Spleen (tissue), 11 donors: ENCODE measurements at regions not wholly inside any gene's neighbourhood (a gene's known extent, or its start where the extent isn't known, plus 50 kb on each side); places are given as distances from the start of the nearest gene placed in this dataset.

ENCODE experiments used
- DNase-seq: peaks from one replicate; pipeline ENCODE4 v3.0.0-alpha.2; 2020
- H3K27ac ChIP-seq, 8 donors: fragments of 200-600 bp; sonication (generic) in 7 of 8; 1 replicate in 4 of 8; 2 replicates in 4 of 8; pipeline versions ENCODE4 v1.5.0 to v1.8.0; 2016 to 2021; ENCODE audit warnings: inconsistent platforms in 4 of 8, mild to moderate bottlenecking in 4 of 8, moderate library complexity in 1 of 8
- H3K27me3 ChIP-seq, 7 donors: fragments of 200-600 bp; sonication (generic) in 6 of 7; replicated peaks in 1 of 7; 1 replicate in 4 of 7; 2 replicates in 3 of 7; pipeline versions ENCODE4 v1.5.0 to v1.8.0; 2016 to 2021; ENCODE audit warnings: inconsistent platforms in 3 of 7, mild to moderate bottlenecking in 1 of 7
- H3K36me3 ChIP-seq, 6 donors: fragments of 200-600 bp; sonication (generic) in 5 of 6; 1 replicate in 4 of 6; 2 replicates in 2 of 6; pipeline versions ENCODE4 v1.5.0 to v1.8.0; 2016 to 2021; ENCODE audit warnings: inconsistent platforms in 2 of 6
- H3K4me1 ChIP-seq, 6 donors: fragments of 200-600 bp; sonication (generic) in 5 of 6; 1 replicate in 3 of 6; 2 replicates in 3 of 6; pipeline versions ENCODE4 v1.5.0 to v1.8.0; 2016 to 2021; ENCODE audit warnings: inconsistent platforms in 3 of 6
- H3K4me3 ChIP-seq, 8 donors: fragments of 200-600 bp; sonication (generic) in 7 of 8; 1 replicate in 4 of 8; 2 replicates in 4 of 8; pipeline versions ENCODE4 v1.5.0 to v1.8.0; 2016 to 2021; ENCODE audit warnings: inconsistent platforms in 4 of 8, mild to moderate bottlenecking in 4 of 8, moderate library complexity in 2 of 8
- H3K9me3 ChIP-seq, 8 donors: fragments of 200-600 bp; sonication (generic) in 7 of 8; 1 replicate in 4 of 8; 2 replicates in 4 of 8; pipeline versions ENCODE4 v1.5.0 to v1.8.0; 2016 to 2021; ENCODE audit warnings: inconsistent platforms in 4 of 8
- POLR2A ChIP-seq, 3 donors: fragments of 450-650 bp; IDR thresholded peaks; one replicate each; pipeline ENCODE4 v1.5.1; 2017; ENCODE audit warnings: antibody characterized with exemption in 3 of 3, mild to moderate bottlenecking in 1 of 3
- POLR2AphosphoS5 ChIP-seq, 3 donors: sonication (generic); formaldehyde crosslinking; IDR thresholded peaks; one replicate each; pipeline ENCODE4 v1.5.1; 2017; ENCODE audit warnings: antibody characterized with exemption in 3 of 3
- WGBS, 5 donors: extraction: QIAGEN DNeasy Blood & Tissue Kit in 3 of 5; methylation state at CpG; one replicate each; pipeline versions ENCODE4 v1.1.5 to v1.1.7; 2013 to 2018; 5-methylcytosine and 5-hydroxymethylcytosine counted together
- intact Hi-C: fragments of 100-400 bp; cut with DNase I; formaldehyde crosslinking; loops from one replicate; pipeline ENCODE4 v1.15.0; 2023; ENCODE audit warnings: low total_unique reads
- TF ChIP-seq, protein P1 (sequence below), 11 experiments: fragments of 200-600 bp in 7 of 11; fragments of 450-650 bp in 4 of 11; sonication (generic) in 4 of 11; IDR thresholded peaks in 8 of 11; conservative IDR thresholded peaks in 3 of 11; 1 replicate in 7 of 11; 2 replicates in 4 of 11; pipeline versions ENCODE4 v1.4.0 to v1.8.0; 2016 to 2021; ENCODE audit warnings: antibody characterized with exemption in 11 of 11, inconsistent platforms in 4 of 11, mild to moderate bottlenecking in 1 of 11
- donor health status: healthy with polysubstance abuse.
- donor health status: DM: no; HTN: no; CAD: no; lungs with moderate emphysema.
- donor health status: DM: no; HTN: no; CAD: no.
- donor health status: Bipolar disorder and iron deficiency.
- donor health status: healthy.
- donor health status: DM: no; HTN: no; CAD: no.
- donor health status: DM: yes; HTN: yes; CAD: no.

DNA sequence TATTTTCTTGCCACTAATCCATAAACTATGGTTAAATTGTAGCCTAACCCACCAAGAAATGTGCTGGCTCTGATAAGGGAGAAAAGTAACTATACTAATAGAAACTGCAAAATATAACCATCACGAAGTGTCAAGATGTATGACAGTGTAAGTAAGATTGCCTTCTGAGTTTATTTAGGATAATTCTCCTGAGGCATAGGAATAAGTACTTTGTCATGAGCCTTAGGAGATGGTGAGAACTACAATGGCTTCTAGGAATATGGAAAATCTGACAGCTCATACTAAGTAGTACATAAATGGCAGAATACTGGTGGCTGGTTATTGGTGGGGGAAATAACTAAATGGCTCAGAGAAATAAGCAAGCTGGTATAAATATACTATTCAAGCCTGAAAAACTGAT, 543.9 kb downstream of the PRR16 start:
- WGBS, 5 donors = 78 to 85% (median 80%) methylated on average over 1 of the region's 1 CpG
- DNase-seq = no peak
- H3K9me3 ChIP-seq = peaks cover 0 to 6% (median 0%) of the 10 kb centered on the region in 8 donors
- intact Hi-C loops = no loop called here
- H3K4me1 ChIP-seq = no peaks in the 10 kb centered on the region
- no peaks in the 10 kb centered on the region for H3K27me3 ChIP-seq
- no peak overlapping the region for H3K4me3 ChIP-seq
- TF ChIP-seq, protein P1, sequence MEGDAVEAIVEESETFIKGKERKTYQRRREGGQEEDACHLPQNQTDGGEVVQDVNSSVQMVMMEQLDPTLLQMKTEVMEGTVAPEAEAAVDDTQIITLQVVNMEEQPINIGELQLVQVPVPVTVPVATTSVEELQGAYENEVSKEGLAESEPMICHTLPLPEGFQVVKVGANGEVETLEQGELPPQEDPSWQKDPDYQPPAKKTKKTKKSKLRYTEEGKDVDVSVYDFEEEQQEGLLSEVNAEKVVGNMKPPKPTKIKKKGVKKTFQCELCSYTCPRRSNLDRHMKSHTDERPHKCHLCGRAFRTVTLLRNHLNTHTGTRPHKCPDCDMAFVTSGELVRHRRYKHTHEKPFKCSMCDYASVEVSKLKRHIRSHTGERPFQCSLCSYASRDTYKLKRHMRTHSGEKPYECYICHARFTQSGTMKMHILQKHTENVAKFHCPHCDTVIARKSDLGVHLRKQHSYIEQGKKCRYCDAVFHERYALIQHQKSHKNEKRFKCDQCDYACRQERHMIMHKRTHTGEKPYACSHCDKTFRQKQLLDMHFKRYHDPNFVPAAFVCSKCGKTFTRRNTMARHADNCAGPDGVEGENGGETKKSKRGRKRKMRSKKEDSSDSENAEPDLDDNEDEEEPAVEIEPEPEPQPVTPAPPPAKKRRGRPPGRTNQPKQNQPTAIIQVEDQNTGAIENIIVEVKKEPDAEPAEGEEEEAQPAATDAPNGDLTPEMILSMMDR (IDR thresholded peaks at IDR 0.05 in 8 of 11, conservative IDR thresholded peaks at IDR 0.05 in 3 of 11) = no peak
- TF ChIP-seq POLR2AphosphoS5 (IDR thresholded peaks at IDR 0.05) (no peak), POLR2A (IDR thresholded peaks at IDR 0.05) (no peak)
- no peak overlapping the region for H3K27ac ChIP-seq
- no peaks in the 10 kb centered on the region for H3K36me3 ChIP-seq

DNA sequence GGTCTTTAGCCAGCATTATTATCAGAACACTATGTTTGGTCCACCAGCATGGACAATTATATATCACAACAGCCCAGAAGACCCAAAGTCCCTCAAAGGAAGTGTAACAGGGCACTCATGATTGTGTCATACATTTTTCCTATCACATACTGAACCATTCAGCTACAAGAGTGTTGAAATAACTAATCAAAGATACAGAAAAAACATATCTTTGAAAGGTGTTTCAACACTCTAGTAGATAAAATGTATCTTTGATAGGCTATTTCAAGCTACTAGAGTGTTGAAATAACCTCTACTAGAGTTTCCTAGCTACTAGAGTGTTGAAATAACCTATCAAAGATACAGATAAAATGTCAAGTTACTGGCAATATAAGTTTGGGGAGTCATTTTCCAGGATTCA, 545.0 kb downstream of the PRR16 start:
- TF ChIP-seq POLR2A (IDR thresholded peaks at IDR 0.05) = no peak
- TF ChIP-seq, protein P1 (IDR thresholded peaks at IDR 0.05 in 8 of 11, conservative IDR thresholded peaks at IDR 0.05 in 3 of 11) = no peak
- no peak for TF ChIP-seq POLR2AphosphoS5 (IDR thresholded peaks at IDR 0.05)
- no peak for DNase-seq
- no peaks in the 10 kb centered on the region for H3K36me3 ChIP-seq
- H3K27me3 ChIP-seq = no peaks in the 10 kb centered on the region
- intact Hi-C loops = no loop called here
- no peaks in the 10 kb centered on the region for H3K4me1 ChIP-seq
- no peak overlapping the region for H3K27ac ChIP-seq
- no peak overlapping the region for H3K4me3 ChIP-seq
- H3K9me3 ChIP-seq = peaks cover 0 to 6% (median 0%) of the 10 kb centered on the region in 8 donors

DNA sequence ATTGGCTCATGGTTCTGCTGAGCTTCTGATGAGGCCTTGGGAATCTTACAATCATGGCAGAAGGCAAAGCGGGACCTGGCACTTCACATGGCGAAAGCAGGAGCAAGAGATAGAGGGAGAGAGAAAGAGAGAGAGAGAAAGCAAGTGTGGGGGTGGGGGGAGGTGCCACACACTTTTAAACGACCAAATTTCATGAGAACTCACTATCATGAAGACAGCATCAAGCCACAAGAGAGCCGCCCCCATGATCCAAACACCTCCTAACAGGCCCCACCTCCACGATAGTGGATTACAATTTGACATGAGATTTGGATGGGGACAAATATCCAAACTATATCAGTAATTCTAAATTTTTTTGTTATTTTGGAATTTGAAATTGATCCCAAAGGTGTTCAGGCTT, 553.9 kb downstream of the PRR16 start:
- no peaks in the 10 kb centered on the region for H3K4me1 ChIP-seq
- intact Hi-C loops = no loop called here
- TF ChIP-seq, protein P1 (IDR thresholded peaks at IDR 0.05 in 8 of 11, conservative IDR thresholded peaks at IDR 0.05 in 3 of 11) = no peak
- DNase-seq = no peak
- no peaks in the 10 kb centered on the region for H3K27me3 ChIP-seq
- no peak overlapping the region for H3K27ac ChIP-seq
- 71 to 88% (median 74%) methylated on average over 5 of the region's 5 CpGs for WGBS, 5 donors
- H3K4me3 ChIP-seq = no peak overlapping the region
- H3K9me3 ChIP-seq = peaks cover 0 to 3% (median 0%) of the 10 kb centered on the region in 8 donors
- H3K36me3 ChIP-seq = no peaks in the 10 kb centered on the region

DNA sequence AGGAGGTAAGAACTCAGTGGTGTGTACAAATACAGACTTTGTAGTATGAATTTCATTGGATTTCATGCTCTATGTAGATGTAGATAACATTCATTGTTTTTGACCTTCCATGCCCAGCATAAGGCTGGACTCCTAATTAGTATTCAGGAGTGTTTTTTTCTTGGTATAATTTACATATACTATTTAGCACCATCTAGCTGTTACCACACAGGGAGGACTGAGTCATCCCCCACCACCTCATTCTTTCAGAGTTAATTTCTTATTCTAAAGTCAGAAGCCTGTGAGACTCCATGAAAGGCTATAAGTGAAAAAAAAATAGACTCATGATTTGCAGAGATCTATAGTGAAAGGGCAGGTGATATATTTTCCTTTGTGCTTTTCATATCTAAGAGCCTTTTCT, 555.0 kb downstream of the PRR16 start:
- peaks cover 0 to 3% (median 0%) of the 10 kb centered on the region in 8 donors for H3K9me3 ChIP-seq
- DNase-seq = no peak

More for the DNA sequence above, 555.0 kb downstream of the PRR16 start:
- H3K27ac ChIP-seq = no peak overlapping the region
- H3K36me3 ChIP-seq = no peaks in the 10 kb centered on the region
- no peaks in the 10 kb centered on the region for H3K4me1 ChIP-seq
- intact Hi-C loops = no loop called here
- H3K4me3 ChIP-seq = no peak overlapping the region
- TF ChIP-seq, protein P1 (IDR thresholded peaks at IDR 0.05 in 8 of 11, conservative IDR thresholded peaks at IDR 0.05 in 3 of 11) = no peak
- no peak for TF ChIP-seq POLR2A (IDR thresholded peaks at IDR 0.05)
- TF ChIP-seq POLR2AphosphoS5 (IDR thresholded peaks at IDR 0.05) = no peak
- H3K27me3 ChIP-seq = no peaks in the 10 kb centered on the region
